SU-DHL-6 (cell line): ENCODE measurements at regions not wholly inside any gene's neighbourhood (a gene's known extent, or its start where the extent isn't known, plus 50 kb on each side); places are given as distances from the start of the nearest gene placed in this dataset.

Source experiments
- H2AFZ ChIP-seq: fragments of 200-600 bp; sonication (generic); 2 replicates; pipeline ENCODE4 v1.6.1; 2014; ENCODE audit warnings: low read depth, mild to moderate bottlenecking, moderate library complexity, mixed read lengths, antibody characterized with exemption, low read length; ENCODE audit not compliant: severe bottlenecking
- H3F3A ChIP-seq: fragments of 200-600 bp; shearing (Covaris generic); 2 replicates; pipeline ENCODE4 v1.6.0; 2016; ENCODE audit warnings: antibody characterized with exemption, mild to moderate bottlenecking; ENCODE audit not compliant: insufficient read depth
- H3K27ac ChIP-seq: fragments of 200-600 bp; sonication (generic); 2 replicates; pipeline ENCODE4 v1.5.1; 2016; ENCODE audit warnings: low read depth, mild to moderate bottlenecking, low read length, moderate library complexity, mixed read lengths
- H3K27me3 ChIP-seq: fragments of 200-600 bp; sonication (generic), shearing (Covaris generic); 2 replicates; pipeline ENCODE4 v1.6.0; 2014; ENCODE audit warnings: mild to moderate bottlenecking, low read length
- H3K36me3 ChIP-seq: fragments of 200-600 bp; sonication (generic); 2 replicates; pipeline ENCODE4 v1.6.1; 2014; ENCODE audit warnings: mild to moderate bottlenecking, low read length, mixed read lengths
- H3K4me2 ChIP-seq: fragments of 300-600, 200-600 bp; shearing (Covaris generic), sonication (generic); 2 replicates; pipeline ENCODE4 v1.6.0; 2014; ENCODE audit warnings: low read length, low read depth, mild to moderate bottlenecking; ENCODE audit not compliant: poor library complexity, severe bottlenecking
- H3K4me3 ChIP-seq: fragments of 200-600 bp; sonication (generic); 2 replicates; pipeline ENCODE4 v1.5.1; 2014; ENCODE audit warnings: antibody characterized with exemption, low read length, mild to moderate bottlenecking, mixed read lengths; ENCODE audit not compliant: insufficient read depth, poor library complexity, severe bottlenecking
- H3K79me2 ChIP-seq: fragments of 200-600 bp; sonication (generic); 2 replicates; pipeline ENCODE4 v1.6.1; 2014; ENCODE audit warnings: mild to moderate bottlenecking, low read length, moderate library complexity; ENCODE audit not compliant: insufficient read depth
- H3K9ac ChIP-seq: fragments of 200-600 bp; sonication (generic); 2 replicates; pipeline ENCODE4 v1.7.0; 2014; ENCODE audit warnings: mild to moderate bottlenecking, low read length
- H3K9me2 ChIP-seq: fragments of 200-600 bp; sonication (generic); replicated peaks from 2 replicates; pipeline ENCODE4 v1.6.1; 2014; ENCODE audit warnings: low read length; ENCODE audit not compliant: insufficient read depth
- H3K9me3 ChIP-seq: fragments of 200-600 bp; sonication (generic); 2 replicates; pipeline ENCODE4 v1.6.1; 2014; ENCODE audit warnings: low read length, mixed read lengths; ENCODE audit not compliant: insufficient read depth
- H4K20me1 ChIP-seq: fragments of 200-600 bp; sonication (generic); 2 replicates; pipeline ENCODE4 v1.6.1; 2014; ENCODE audit warnings: low read depth, mild to moderate bottlenecking, antibody characterized with exemption, low read length, moderate library complexity, mixed read lengths
- EZH2phosphoT487 ChIP-seq: fragments of 200-600 bp; sonication (generic), shearing (Covaris generic); conservative IDR thresholded peaks from 2 replicates; pipeline ENCODE4 v1.6.1; 2018; ENCODE audit warnings: mild to moderate bottlenecking, antibody characterized with exemption, low read length, moderate library complexity, mixed read lengths
- TF ChIP-seq, protein P1 (sequence below): fragments of 200-600 bp; sonication (generic); IDR thresholded peaks from one replicate; pipeline ENCODE4 v1.5.1; 2017; ENCODE audit warnings: antibody characterized with exemption, mild to moderate bottlenecking, low read length, moderate library complexity; ENCODE audit not compliant: insufficient read depth, poor library complexity, severe bottlenecking

GRCh38 chr2:121832412-121833357 is 77.2 kb downstream of the TSN start:
- no peaks in the 10 kb centered on the region for H4K20me1 ChIP-seq
- H3K79me2 ChIP-seq, result no peaks in the 10 kb centered on the region
- H3K4me3 ChIP-seq, result no peak overlapping the region
- H3K27me3 ChIP-seq, result no peaks in the 10 kb centered on the region
- H3K9ac ChIP-seq, result no peak overlapping the region
- no peak overlapping the region for H3K27ac ChIP-seq
- H3K4me2 ChIP-seq, result no peak overlapping the region
- no peak for TF ChIP-seq EZH2phosphoT487
- TF ChIP-seq, protein P1, sequence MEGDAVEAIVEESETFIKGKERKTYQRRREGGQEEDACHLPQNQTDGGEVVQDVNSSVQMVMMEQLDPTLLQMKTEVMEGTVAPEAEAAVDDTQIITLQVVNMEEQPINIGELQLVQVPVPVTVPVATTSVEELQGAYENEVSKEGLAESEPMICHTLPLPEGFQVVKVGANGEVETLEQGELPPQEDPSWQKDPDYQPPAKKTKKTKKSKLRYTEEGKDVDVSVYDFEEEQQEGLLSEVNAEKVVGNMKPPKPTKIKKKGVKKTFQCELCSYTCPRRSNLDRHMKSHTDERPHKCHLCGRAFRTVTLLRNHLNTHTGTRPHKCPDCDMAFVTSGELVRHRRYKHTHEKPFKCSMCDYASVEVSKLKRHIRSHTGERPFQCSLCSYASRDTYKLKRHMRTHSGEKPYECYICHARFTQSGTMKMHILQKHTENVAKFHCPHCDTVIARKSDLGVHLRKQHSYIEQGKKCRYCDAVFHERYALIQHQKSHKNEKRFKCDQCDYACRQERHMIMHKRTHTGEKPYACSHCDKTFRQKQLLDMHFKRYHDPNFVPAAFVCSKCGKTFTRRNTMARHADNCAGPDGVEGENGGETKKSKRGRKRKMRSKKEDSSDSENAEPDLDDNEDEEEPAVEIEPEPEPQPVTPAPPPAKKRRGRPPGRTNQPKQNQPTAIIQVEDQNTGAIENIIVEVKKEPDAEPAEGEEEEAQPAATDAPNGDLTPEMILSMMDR, result no peak
- H3F3A ChIP-seq, result no peaks in the 10 kb centered on the region
- no peaks in the 10 kb centered on the region for H3K9me3 ChIP-seq
- H3K9me2 ChIP-seq, result no peaks in the 10 kb centered on the region
- H2AFZ ChIP-seq, result no peak overlapping the region
- no peaks in the 10 kb centered on the region for H3K36me3 ChIP-seq

DNA sequence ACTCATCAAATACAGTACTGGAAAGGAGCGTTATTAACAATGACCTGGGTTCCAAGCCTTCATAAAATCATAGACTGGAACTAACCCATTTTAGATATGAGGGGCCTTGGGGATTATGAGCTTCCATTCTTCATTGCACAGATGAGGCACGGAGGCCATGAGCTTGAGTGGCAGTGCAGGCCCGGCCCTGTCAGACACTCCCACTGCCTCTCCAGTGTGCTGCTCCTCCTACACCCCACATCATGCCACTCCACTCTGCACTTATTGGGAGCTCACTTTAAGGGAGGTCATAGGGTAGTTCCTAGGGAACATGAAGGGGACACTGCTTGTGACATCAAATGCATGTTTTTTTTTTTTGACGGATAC is 77.9 kb downstream of the TSN start:
- Histone ChIP-seq H3K9me3 (no peaks in the 10 kb centered on the region), H4K20me1 (no peaks in the 10 kb centered on the region), H3K9ac (no peak overlapping the region)

GRCh38 chr2:121836611-121837010 is 81.2 kb downstream of the TSN start:
- Histone ChIP-seq H3K9me3 (no peaks in the 10 kb centered on the region), H3K9me2 (no peaks in the 10 kb centered on the region), H3K9ac (no peak overlapping the region), H3K36me3 (no peaks in the 10 kb centered on the region), H2AFZ (no peak overlapping the region), H3K4me3 (no peak overlapping the region), H3K27ac (no peak overlapping the region), H3K4me2 (no peak overlapping the region), H3F3A (no peaks in the 10 kb centered on the region), H3K79me2 (no peaks in the 10 kb centered on the region), H4K20me1 (no peaks in the 10 kb centered on the region), H3K27me3 (no peaks in the 10 kb centered on the region)
- TF ChIP-seq EZH2phosphoT487, result no peak
- TF ChIP-seq, protein P1, result no peak

More for the DNA sequence above, 77.9 kb downstream of the TSN start:
- Histone ChIP-seq H2AFZ (no peak overlapping the region), H3K36me3 (no peaks in the 10 kb centered on the region), H3K79me2 (no peaks in the 10 kb centered on the region), H3K4me2 (no peak overlapping the region), H3K27me3 (no peaks in the 10 kb centered on the region), H3K9me2 (no peaks in the 10 kb centered on the region), H3F3A (no peaks in the 10 kb centered on the region), H3K27ac (no peak overlapping the region), H3K4me3 (no peak overlapping the region)
- TF ChIP-seq EZH2phosphoT487, result no peak
- TF ChIP-seq, protein P1, result no peak
